T-helper 1 cell treated with Interleukin-12 subunit alpha and Interleukin-12 subunit beta and Interleukin-4 antibody, amounts not matched to agents 30 μg/mL and 1 μg/mL, for 36 hours (primary cell): ENCODE measurements at regions not wholly inside any gene's neighbourhood (a gene's known extent, or its start where the extent isn't known, plus 50 kb on each side); places are given as distances from the start of the nearest gene placed in this dataset.

ENCODE experiments used
- H3K27ac Mint-ChIP-seq: one replicate; pipeline ENCODE4 v1.8.0; 2021; ENCODE audit warnings: mild to moderate bottlenecking, mixed read lengths
- H3K27me3 Mint-ChIP-seq: one replicate; pipeline ENCODE4 v1.8.0; 2021; ENCODE audit warnings: low read depth, mixed read lengths
- H3K36me3 Mint-ChIP-seq: one replicate; pipeline ENCODE4 v1.8.0; 2021; ENCODE audit warnings: low read depth, mixed read lengths
- H3K4me1 Mint-ChIP-seq: one replicate; pipeline ENCODE4 v1.8.0; 2021; ENCODE audit warnings: low read depth, mixed read lengths
- H3K4me3 Mint-ChIP-seq: one replicate; pipeline ENCODE4 v1.8.0; 2021; ENCODE audit warnings: mild to moderate bottlenecking, moderate library complexity, mixed read lengths
- H3K9me3 Mint-ChIP-seq: one replicate; pipeline ENCODE4 v1.8.0; 2021; ENCODE audit warnings: mixed read lengths

GRCh38 chr2:129233751-129234406, 745.6 kb upstream of the RAB6C start:
- Mint-ChIP-seq H3K27me3 (no peaks in the 10 kb centered on the region), H3K9me3 (no peaks in the 10 kb centered on the region), H3K4me3 (no peak overlapping the region), H3K36me3 (no peaks in the 10 kb centered on the region), H3K27ac (no peak overlapping the region), H3K4me1 (no peaks in the 10 kb centered on the region)

GRCh38 chr2:129236601-129237000, 742.9 kb upstream of the RAB6C start:
- Mint-ChIP-seq H3K9me3 (no peaks in the 10 kb centered on the region), H3K4me1 (no peaks in the 10 kb centered on the region), H3K27ac (no peak overlapping the region), H3K4me3 (no peak overlapping the region), H3K36me3 (no peaks in the 10 kb centered on the region), H3K27me3 (no peaks in the 10 kb centered on the region)

- H3K4me3 Mint-ChIP-seq, result no peak overlapping the region
- H3K36me3 Mint-ChIP-seq, result no peaks in the 10 kb centered on the region
- H3K27ac Mint-ChIP-seq, result no peak overlapping the region
- H3K4me1 Mint-ChIP-seq, result no peaks in the 10 kb centered on the region
- H3K27me3 Mint-ChIP-seq, result no peaks in the 10 kb centered on the region
- no peaks in the 10 kb centered on the region for H3K9me3 Mint-ChIP-seq
Observed at GRCh38 chr2:129237966-129238725, 741.3 kb upstream of the RAB6C start.

GRCh38 chr2:129239141-129239540, 740.3 kb upstream of the RAB6C start:
- H3K4me1 Mint-ChIP-seq, result no peaks in the 10 kb centered on the region
- no peaks in the 10 kb centered on the region for H3K9me3 Mint-ChIP-seq
- H3K36me3 Mint-ChIP-seq, result no peaks in the 10 kb centered on the region
- H3K27ac Mint-ChIP-seq, result no peak overlapping the region
- H3K27me3 Mint-ChIP-seq, result no peaks in the 10 kb centered on the region
- H3K4me3 Mint-ChIP-seq, result no peak overlapping the region

GRCh38 chr2:129240061-129240460, 739.4 kb upstream of the RAB6C start:
- H3K27me3 Mint-ChIP-seq, result no peaks in the 10 kb centered on the region
- H3K4me1 Mint-ChIP-seq, result no peaks in the 10 kb centered on the region
- no peak overlapping the region for H3K27ac Mint-ChIP-seq
- H3K4me3 Mint-ChIP-seq, result no peak overlapping the region
- no peaks in the 10 kb centered on the region for H3K9me3 Mint-ChIP-seq
- H3K36me3 Mint-ChIP-seq, result no peaks in the 10 kb centered on the region

- H3K4me3 Mint-ChIP-seq, result no peak overlapping the region
- H3K9me3 Mint-ChIP-seq, result no peaks in the 10 kb centered on the region
- H3K36me3 Mint-ChIP-seq, result no peaks in the 10 kb centered on the region
- no peaks in the 10 kb centered on the region for H3K4me1 Mint-ChIP-seq
- no peak overlapping the region for H3K27ac Mint-ChIP-seq
- H3K27me3 Mint-ChIP-seq, result no peaks in the 10 kb centered on the region
Observed at GRCh38 chr2:129242269-129242668, 737.2 kb upstream of the RAB6C start.

GRCh38 chr2:129247751-129248150, 731.7 kb upstream of the RAB6C start:
- no peaks in the 10 kb centered on the region for H3K9me3 Mint-ChIP-seq
- H3K4me3 Mint-ChIP-seq, result no peak overlapping the region
- no peaks in the 10 kb centered on the region for H3K4me1 Mint-ChIP-seq
- no peaks in the 10 kb centered on the region for H3K36me3 Mint-ChIP-seq
- no peak overlapping the region for H3K27ac Mint-ChIP-seq
- H3K27me3 Mint-ChIP-seq, result no peaks in the 10 kb centered on the region

- Mint-ChIP-seq H3K9me3 (no peaks in the 10 kb centered on the region), H3K27me3 (no peaks in the 10 kb centered on the region), H3K4me3 (no peak overlapping the region), H3K27ac (no peak overlapping the region), H3K36me3 (no peaks in the 10 kb centered on the region), H3K4me1 (no peaks in the 10 kb centered on the region)
Observed at GRCh38 chr2:129248198-129248597, 731.3 kb upstream of the RAB6C start.

GRCh38 chr2:129252781-129253460, 726.5 kb upstream of the RAB6C start:
- Mint-ChIP-seq H3K27me3 (no peaks in the 10 kb centered on the region), H3K36me3 (no peaks in the 10 kb centered on the region), H3K9me3 (peaks cover 19% of the 10 kb centered on the region), H3K4me1 (no peaks in the 10 kb centered on the region), H3K4me3 (no peak overlapping the region), H3K27ac (no peak overlapping the region)

- Mint-ChIP-seq H3K27ac (no peak overlapping the region), H3K9me3 (peaks cover 25% of the 10 kb centered on the region)
Observed at GRCh38 chr2:129253461-129253812, 726.0 kb upstream of the RAB6C start.

GRCh38 chr2:129254718-129255117, 724.7 kb upstream of the RAB6C start:
- peaks cover 35% of the 10 kb centered on the region for H3K9me3 Mint-ChIP-seq
- H3K36me3 Mint-ChIP-seq, result no peaks in the 10 kb centered on the region
- no peak overlapping the region for H3K4me3 Mint-ChIP-seq
- H3K27me3 Mint-ChIP-seq, result no peaks in the 10 kb centered on the region
- no peaks in the 10 kb centered on the region for H3K4me1 Mint-ChIP-seq
- H3K27ac Mint-ChIP-seq, result no peak overlapping the region

More at GRCh38 chr2:129253461-129253812, 726.0 kb upstream of the RAB6C start:
- no peaks in the 10 kb centered on the region for H3K36me3 Mint-ChIP-seq
- H3K4me3 Mint-ChIP-seq, result no peak overlapping the region
- no peaks in the 10 kb centered on the region for H3K4me1 Mint-ChIP-seq
- no peaks in the 10 kb centered on the region for H3K27me3 Mint-ChIP-seq

- no peaks in the 10 kb centered on the region for H3K27me3 Mint-ChIP-seq
- no peaks in the 10 kb centered on the region for H3K36me3 Mint-ChIP-seq
- peaks cover 35% of the 10 kb centered on the region for H3K9me3 Mint-ChIP-seq
- H3K4me3 Mint-ChIP-seq, result no peak overlapping the region
- H3K4me1 Mint-ChIP-seq, result no peaks in the 10 kb centered on the region
- no peak overlapping the region for H3K27ac Mint-ChIP-seq
Observed at GRCh38 chr2:129255610-129256313, 723.7 kb upstream of the RAB6C start.

- H3K4me1 Mint-ChIP-seq, result no peaks in the 10 kb centered on the region
- no peak overlapping the region for H3K27ac Mint-ChIP-seq
- H3K9me3 Mint-ChIP-seq, result peaks cover 35% of the 10 kb centered on the region
- H3K27me3 Mint-ChIP-seq, result no peaks in the 10 kb centered on the region
- H3K36me3 Mint-ChIP-seq, result no peaks in the 10 kb centered on the region
- H3K4me3 Mint-ChIP-seq, result no peak overlapping the region
Observed at GRCh38 chr2:129256642-129257041, 722.8 kb upstream of the RAB6C start.

- Mint-ChIP-seq H3K27me3 (no peaks in the 10 kb centered on the region), H3K9me3 (peaks cover 29% of the 10 kb centered on the region), H3K27ac (no peak overlapping the region), H3K4me1 (no peaks in the 10 kb centered on the region), H3K36me3 (no peaks in the 10 kb centered on the region), H3K4me3 (no peak overlapping the region)
Observed at GRCh38 chr2:129262934-129263333, 716.5 kb upstream of the RAB6C start.
